SK-N-SH (cell line): ENCODE measurements at regions not wholly inside any gene's neighbourhood (a gene's known extent, or its start where the extent isn't known, plus 50 kb on each side); places are given as distances from the start of the nearest gene placed in this dataset.

Experiments
- EP300 ChIP-seq, 2 experiments: IDR thresholded peaks; 2 replicates each; pipeline versions ENCODE4 v1.4.0 to v1.6.1; 2012; ENCODE audit warnings: borderline replicate concordance in 1 of 2, low read depth in 1 of 2, low read length in 1 of 2
- EZH2phosphoT487 ChIP-seq: fragments of 200-600 bp; sonication (generic); IDR thresholded peaks from 2 replicates; pipeline ENCODE4 v1.6.1; 2017; ENCODE audit warnings: low read depth, mixed run types, mild to moderate bottlenecking, antibody characterized with exemption, moderate library complexity, borderline replicate concordance
- GABPA ChIP-seq: IDR thresholded peaks from 2 replicates; pipeline ENCODE4 v1.4.0; 2012; ENCODE audit warnings: low read depth, mild to moderate bottlenecking
- GATA2 ChIP-seq: sonication (generic); formaldehyde crosslinking; IDR thresholded peaks from 2 replicates; pipeline ENCODE4 v1.5.0; 2020; ENCODE audit warnings: mild to moderate bottlenecking, missing genetic modification reagents
- MEF2A ChIP-seq: IDR thresholded peaks from 2 replicates; pipeline ENCODE4 v1.4.0; 2012; ENCODE audit warnings: low read depth, borderline replicate concordance
- POLR2AphosphoS5 ChIP-seq: IDR thresholded peaks from 2 replicates; pipeline ENCODE4 v1.6.1; 2012; ENCODE audit warnings: low read depth, low read length
- RXRA ChIP-seq: IDR thresholded peaks from 2 replicates; pipeline ENCODE4 v1.4.0; 2012; ENCODE audit warnings: low read depth, mild to moderate bottlenecking, borderline replicate concordance
- SIN3A ChIP-seq: IDR thresholded peaks from 2 replicates; pipeline ENCODE4 v1.6.1; 2012; ENCODE audit warnings: low read depth, mild to moderate bottlenecking, low read length, moderate library complexity, borderline replicate concordance
- TCF12 ChIP-seq: IDR thresholded peaks from 2 replicates; pipeline ENCODE4 v1.4.0; 2012
- YY1 ChIP-seq: IDR thresholded peaks from 2 replicates; pipeline ENCODE4 v1.4.0; 2012; ENCODE audit warnings: low read depth, mild to moderate bottlenecking
- TF ChIP-seq, protein P1 (sequence below): fragments of 200-600 bp; sonication (generic); IDR thresholded peaks from 2 replicates; pipeline ENCODE4 v1.6.1; 2017; ENCODE audit warnings: antibody characterized with exemption, mild to moderate bottlenecking, moderate library complexity
- TF ChIP-seq, protein P2 (sequence below): IDR thresholded peaks from 2 replicates; pipeline ENCODE4 v1.4.0; 2012; ENCODE audit warnings: low read depth

DNA sequence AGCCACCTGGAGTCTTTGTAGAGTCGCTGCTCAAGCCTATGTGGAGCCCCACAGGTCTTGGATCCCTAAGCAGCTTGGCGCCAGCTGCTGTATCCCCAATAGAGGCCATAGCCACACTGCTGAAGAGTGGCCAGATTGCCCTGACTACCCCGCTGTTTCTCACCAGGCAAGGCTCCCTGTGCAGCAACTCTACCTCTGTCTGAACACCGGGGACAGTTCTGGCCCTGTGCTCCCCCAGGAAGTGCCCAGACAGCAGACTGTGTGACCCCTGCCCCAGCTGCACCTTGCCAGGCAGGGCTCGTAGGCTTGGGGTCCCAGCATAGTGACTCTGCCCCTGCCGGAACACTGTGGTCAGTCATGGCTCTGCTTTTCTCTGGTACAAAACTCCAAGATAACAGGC, 53.5 kb upstream of the GALNT13 start:
- TF ChIP-seq, protein P1, sequence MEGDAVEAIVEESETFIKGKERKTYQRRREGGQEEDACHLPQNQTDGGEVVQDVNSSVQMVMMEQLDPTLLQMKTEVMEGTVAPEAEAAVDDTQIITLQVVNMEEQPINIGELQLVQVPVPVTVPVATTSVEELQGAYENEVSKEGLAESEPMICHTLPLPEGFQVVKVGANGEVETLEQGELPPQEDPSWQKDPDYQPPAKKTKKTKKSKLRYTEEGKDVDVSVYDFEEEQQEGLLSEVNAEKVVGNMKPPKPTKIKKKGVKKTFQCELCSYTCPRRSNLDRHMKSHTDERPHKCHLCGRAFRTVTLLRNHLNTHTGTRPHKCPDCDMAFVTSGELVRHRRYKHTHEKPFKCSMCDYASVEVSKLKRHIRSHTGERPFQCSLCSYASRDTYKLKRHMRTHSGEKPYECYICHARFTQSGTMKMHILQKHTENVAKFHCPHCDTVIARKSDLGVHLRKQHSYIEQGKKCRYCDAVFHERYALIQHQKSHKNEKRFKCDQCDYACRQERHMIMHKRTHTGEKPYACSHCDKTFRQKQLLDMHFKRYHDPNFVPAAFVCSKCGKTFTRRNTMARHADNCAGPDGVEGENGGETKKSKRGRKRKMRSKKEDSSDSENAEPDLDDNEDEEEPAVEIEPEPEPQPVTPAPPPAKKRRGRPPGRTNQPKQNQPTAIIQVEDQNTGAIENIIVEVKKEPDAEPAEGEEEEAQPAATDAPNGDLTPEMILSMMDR = no peak
- TF ChIP-seq YY1 = no peak
- TF ChIP-seq, protein P2, sequence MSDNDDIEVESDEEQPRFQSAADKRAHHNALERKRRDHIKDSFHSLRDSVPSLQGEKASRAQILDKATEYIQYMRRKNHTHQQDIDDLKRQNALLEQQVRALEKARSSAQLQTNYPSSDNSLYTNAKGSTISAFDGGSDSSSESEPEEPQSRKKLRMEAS = no peak
- TF ChIP-seq GABPA = no peak
- no peak for TF ChIP-seq SIN3A
- TF ChIP-seq RXRA = no peak
- TF ChIP-seq MEF2A = no peak
- TF ChIP-seq TCF12 = no peak
- TF ChIP-seq EP300 (IDR thresholded peaks at IDR 0.05; ENCODE audit: borderline replicate concordance in 1 of 2, low read depth in 1 of 2, low read length in 1 of 2) = no peak
- TF ChIP-seq POLR2AphosphoS5 = no peak
- TF ChIP-seq EZH2phosphoT487 = no peak
- no peak for TF ChIP-seq GATA2 (CRISPR knock-in tag)
